GM18520 (cell line): ENCODE measurements at regions not wholly inside any gene's neighbourhood (a gene's known extent, or its start where the extent isn't known, plus 50 kb on each side); places are given as distances from the start of the nearest gene placed in this dataset.
"Not testable (repeated sequence)": the region's sequence is repeated elsewhere in the genome, so short reads cannot be mapped to it uniquely, and the experiment has no call there.

Experiments
- ATAC-seq: cut with Tn5 transposase; IDR thresholded peaks from one replicate; pipeline ENCODE4 v1.9.1; 2021; ENCODE audit not compliant: unreplicated experiment

DNA sequence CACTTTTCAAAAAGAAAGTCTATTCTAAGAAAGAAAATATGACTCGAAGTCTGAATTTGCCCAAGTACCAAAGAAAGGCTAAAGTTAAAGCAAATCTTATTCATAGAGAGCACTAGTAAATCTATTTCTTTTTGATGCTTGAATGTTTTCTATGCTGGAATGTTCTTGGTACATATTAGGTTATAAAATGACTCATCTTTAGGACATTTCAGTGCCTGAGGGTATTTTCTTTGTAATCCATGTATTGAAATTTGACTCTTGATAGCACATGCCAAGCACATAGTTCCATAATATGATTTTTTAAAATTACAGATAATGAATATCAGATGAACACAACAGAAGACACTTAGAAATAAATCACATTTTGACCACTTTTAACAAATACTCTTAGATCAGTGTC, 232.8 kb downstream of the TRIML1 start:
- ATAC-seq: no peak

GRCh38 chr4:188372829-188373228, 233.6 kb downstream of the TRIML1 start:
- no peak for ATAC-seq

DNA sequence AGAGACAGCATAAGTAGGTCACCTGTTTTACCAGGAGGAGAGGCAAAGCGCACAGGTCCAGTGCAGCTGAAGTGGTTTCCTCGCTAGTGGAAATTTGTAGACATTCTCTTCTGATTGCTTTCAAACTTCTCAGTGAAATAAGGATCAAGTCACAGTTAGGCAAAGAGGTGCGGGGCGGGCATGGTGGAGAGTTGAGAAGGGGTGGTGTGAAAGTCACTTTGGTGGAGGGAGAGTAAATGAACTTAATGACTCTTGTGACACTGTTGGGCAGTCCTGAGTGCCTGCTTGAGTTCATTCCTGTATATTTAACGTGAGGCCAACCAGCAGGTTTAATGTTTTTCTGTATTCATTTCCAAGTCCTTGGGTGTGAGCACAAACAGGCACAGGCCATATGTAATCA, 235.6 kb downstream of the TRIML1 start:
- ATAC-seq: no peak

DNA sequence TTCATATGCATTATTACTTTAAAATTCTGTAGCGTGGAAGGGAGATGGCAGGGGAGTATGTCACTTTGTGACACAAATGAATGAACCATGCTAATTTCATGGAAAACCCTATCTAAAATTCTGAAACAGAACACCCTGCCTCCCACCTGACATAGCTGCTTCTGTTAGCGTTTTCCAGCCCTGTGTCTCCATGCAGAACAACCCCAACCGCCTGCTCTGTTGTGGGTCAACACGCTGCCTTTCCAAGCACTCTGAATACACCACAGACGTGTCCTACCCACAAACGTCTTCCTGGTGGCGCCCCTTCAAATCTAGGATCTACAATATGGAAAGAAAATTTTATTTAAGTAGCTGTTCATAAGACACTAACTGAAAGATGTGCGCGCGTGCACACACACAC, 238.6 kb downstream of the TRIML1 start:
- no peak for ATAC-seq

- no peak for ATAC-seq
Observed at GRCh38 chr4:188383180-188383579, 243.9 kb downstream of the TRIML1 start.

- ATAC-seq: no peak
Observed at GRCh38 chr4:188387179-188387791, 248.0 kb downstream of the TRIML1 start.

- not testable (repeated sequence) for ATAC-seq
Observed at GRCh38 chr4:188391349-188391748, 252.1 kb downstream of the TRIML1 start.

DNA sequence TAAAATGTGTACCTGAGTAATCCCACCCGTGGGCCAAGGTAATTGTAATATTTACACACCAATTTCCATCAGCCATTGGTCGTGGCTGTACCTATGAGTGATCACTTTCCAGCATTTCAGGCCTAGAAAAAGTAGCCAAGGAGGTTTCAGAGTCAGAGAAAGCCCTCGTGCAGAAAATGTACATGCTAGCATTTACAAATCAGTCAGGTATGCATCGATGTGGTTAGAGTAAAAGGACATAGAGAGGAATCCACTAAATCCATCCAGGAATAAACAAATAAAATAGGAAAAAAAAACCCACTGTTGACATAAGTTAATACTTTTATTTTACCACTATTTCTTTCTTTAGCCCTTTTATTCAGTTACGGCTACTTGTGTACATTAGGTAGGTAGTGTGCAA, 256.8 kb downstream of the TRIML1 start:
- no peak for ATAC-seq

DNA sequence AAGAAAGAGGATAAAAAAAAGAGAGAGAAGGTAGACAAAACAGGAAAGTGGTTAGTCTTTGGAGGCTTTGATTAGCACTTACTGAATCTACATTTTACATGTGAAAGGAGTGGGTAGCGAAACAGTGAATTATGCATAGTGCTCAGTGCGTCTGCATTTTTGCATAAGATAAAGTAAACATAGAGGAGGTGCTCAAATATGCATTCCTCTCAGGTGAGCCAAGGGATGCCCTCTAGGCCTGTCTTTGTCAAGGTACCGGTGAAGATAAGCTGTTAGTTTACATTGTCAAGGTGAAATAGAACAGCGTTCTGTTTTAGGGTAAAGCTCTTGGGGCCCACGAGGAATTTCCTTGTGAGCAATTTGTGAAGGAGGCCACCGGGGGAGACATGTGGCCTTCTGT, 260.6 kb downstream of the TRIML1 start:
- no peak for ATAC-seq

DNA sequence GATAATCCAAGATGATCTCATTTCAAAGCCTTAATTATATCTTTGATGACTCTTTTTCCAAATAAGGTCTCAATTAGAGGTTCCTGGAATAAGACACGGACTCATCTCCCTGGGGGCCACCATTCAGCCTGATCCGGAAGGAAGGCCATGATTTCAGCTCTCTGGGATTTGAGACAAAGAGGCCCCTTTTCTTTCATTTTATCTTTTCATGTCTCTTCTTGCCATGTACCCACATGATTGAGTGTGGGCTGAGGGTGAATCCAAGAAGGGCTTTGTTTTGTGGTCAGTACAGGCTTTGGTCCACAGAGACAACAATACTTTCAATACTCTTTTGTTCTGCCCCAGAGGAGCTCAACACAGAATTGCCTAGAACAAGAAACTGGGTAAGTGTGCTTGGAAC, 261.2 kb downstream of the TRIML1 start:
- no peak for ATAC-seq

GRCh38 chr4:188403272-188403671, 264.0 kb downstream of the TRIML1 start:
- ATAC-seq: no peak

DNA sequence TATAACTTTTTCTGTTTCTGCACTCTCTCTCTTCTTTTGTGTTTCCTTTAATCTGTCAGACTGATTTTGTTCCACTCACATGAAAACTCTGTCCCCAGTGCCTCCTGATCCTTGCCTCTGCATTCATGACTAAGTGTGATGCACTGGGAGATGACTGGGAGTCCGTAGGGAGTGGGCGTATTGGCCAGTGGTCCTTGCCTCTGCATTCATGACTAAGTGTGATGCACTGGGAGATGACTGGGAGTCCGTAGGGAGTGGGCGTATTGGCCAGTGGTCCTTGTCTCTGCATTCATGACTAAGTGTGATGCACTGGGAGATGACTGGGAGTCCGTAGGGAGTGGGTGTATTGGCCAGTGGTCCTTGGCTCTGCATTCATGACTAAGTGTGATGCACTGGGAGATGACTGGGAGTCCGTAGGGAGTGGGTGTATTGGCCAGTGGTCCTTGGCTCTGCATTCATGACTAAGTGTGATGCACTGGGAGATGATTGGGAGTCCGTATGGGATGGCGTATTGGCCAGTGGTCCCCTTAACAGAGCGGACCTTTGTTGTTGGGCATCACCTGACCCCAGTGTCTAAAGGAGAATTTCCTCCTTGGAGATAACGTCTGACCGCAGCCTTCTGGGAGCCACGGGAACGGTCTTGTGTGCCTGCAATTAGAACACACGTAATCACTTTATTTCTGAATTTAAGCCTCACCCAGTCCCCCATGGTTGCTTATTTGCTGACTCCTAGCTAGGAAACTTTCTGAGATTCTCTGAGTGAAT, 266.0 kb downstream of the TRIML1 start:
- not testable (repeated sequence) for ATAC-seq

- ATAC-seq: no peak
Observed at GRCh38 chr4:188408244-188409030, 269.2 kb downstream of the TRIML1 start.

GRCh38 chr4:188409851-188410250, 270.6 kb downstream of the TRIML1 start:
- ATAC-seq: no peak

- ATAC-seq: no peak
Observed at GRCh38 chr4:188411805-188412204, 272.6 kb downstream of the TRIML1 start.

DNA sequence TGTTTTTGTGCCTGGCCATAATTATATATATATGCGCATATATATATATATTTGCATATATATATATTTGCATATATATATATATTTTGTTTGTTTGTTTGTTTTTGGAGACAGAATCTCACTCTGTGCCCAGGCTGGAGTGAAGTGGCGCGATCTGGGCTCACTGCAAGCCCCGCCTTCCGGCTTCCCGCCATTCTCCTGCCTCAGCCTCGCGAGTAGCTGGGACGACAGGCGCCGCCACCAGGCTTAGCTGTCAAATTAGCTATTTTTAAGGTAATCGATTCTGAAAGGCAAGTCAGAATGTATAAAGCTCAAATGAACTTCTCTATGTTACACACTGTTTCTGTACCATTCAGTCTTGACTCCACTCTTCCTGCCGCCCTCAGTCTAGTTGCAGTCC, 273.3 kb downstream of the TRIML1 start:
- no peak for ATAC-seq

- ATAC-seq: no peak
Observed at GRCh38 chr4:188414441-188414840, 275.2 kb downstream of the TRIML1 start.

DNA sequence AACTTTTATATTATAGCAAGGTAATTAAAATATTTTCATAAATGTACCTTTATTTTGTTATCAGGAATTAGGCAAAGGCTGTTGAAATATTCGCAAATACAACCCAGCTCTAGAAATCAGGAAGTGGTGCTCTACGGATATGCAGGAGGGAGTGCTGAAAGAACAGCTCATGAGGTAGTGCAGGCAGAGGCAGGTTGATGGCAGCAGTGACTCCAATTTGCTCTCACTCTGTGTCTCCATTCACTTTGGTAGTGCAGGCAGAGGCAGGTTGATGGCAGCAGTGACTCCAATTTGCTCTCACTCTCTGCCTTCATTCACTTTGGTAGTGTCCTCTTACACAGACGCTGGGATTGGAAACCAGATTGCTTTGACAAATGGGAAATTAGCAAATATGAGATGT, 277.9 kb downstream of the TRIML1 start:
- no peak for ATAC-seq

DNA sequence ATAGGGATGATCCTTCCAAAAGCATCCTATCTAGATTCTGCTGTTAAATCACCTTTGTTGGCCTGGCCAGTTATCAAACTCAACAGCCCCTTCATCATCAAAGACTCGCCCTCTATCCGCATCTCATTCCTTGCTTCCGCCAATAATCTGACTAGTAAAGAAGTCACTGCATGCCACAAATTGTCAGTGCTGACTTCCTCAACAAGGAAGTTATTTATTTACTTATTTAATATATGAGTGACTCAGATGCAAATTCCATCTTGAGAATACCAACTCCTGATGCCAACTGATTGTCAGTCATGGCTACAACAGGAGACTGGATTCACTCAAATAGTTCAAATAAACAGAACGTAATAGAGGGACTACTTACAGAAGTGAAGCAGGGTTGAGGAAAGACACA, 283.8 kb downstream of the TRIML1 start:
- ATAC-seq: no peak

DNA sequence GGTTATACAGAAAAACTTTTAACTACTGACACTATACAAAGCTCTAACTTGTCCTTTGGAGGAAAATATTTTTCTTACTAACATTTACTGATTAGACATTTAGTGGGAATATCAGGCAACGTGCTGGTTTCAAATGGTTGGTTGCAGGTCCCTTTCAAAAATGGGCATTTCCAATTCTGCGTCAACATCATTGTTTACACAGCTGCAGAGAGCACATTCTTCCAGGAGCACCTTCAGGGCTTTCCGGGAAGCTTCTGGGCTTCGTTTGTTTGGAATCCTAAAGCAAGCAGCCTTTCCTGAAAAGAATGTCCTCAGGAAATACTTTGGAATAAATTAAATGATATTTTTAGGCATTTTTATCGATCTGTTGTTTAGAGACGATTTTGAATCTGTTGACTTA, 289.7 kb downstream of the TRIML1 start:
- no peak for ATAC-seq

- ATAC-seq: no peak
Observed at GRCh38 chr4:188429965-188430364, 290.7 kb downstream of the TRIML1 start.

DNA sequence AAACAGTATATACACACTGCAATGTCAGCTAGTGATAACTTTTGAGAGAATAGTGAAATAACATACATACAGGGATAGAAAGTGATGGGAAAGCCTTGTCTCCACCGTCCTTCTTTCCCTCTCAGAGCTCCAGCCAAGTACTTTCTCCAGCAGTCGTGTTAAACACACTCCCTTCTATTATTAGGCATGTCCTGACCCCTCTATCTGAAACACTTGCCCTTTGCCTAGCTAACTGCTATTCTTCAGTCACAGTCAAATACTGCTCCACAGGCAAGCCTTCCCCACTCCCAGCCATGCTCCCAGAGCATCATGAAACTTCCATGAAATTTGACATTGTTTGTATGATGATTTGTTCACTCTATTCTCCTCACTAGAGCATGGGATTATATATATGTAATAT, 291.1 kb downstream of the TRIML1 start:
- ATAC-seq: no peak
